ENCODE measurements at regions not wholly inside any gene's neighbourhood (a gene's known extent, or its start where the extent isn't known, plus 50 kb on each side); places are given as distances from the start of the nearest gene placed in this dataset.

DNA sequence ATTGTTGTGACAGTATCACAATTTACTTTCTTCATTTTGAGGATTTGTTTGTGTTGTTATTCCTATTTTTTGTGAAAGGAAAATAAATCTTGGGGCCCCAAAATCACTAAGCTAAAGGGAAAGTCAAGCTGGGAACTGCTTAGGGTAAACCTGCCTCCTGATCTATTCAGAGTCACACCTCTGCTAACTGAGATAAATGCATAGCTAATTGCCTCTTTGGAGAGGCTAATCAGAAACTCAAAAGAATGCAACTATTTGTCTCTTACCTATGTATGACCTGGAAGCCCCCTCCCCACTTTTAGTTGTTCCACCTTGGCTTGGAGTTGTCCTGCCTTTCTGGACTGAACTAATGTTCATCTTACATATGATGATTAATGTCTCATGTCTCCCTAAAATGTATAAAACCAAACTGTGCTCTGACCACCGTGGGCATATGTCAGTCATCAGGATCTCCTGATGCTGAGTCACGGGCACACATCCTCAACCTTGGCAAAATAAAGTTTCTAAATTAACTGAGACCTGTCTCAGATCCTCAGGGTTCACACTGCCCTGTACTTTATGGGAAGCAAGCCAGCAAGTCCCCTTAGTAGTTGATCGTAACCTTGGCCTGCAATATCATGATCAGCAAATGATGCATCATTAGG lies 523.2 kb upstream of the GOLIM4 start:
- Mint-ChIP-seq H3K9me3 (peaks cover 0 to 2% of the 10 kb centered on the region in 2 donors), H3K27ac (no peak overlapping the region), H3K27me3 (ENCODE audit: low read depth) (no peaks in the 10 kb centered on the region), H3K36me3 (ENCODE audit: insufficient read depth in 2 of 2) (no peaks in the 10 kb centered on the region), H3K4me3 (no peak overlapping the region), H3K4me1 (ENCODE audit: low read depth) (no peaks in the 10 kb centered on the region)
- DNase-seq (no peak), ATAC-seq (replicated peaks in 1 of 2) (no peak)

DNA sequence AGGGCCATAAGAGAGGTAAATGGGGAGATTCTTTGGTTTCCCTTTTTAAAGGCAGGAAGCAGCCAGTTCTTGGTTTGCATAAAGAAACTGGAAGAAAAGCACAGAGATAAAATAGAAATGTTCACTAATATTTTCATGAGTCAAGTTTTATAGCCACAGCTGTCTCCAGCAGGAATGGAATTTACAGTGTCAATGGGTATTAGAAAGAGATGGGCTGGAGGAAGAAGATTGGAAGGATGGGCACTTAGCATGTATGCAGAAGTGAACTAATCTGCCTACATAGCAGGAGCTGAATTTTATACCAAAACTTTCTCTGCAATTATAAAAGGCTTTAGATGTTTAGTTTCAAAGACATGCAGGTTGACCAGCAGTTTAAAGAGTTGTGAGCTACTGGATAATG lies 521.9 kb upstream of the GOLIM4 start:
- peaks cover 0 to 2% of the 10 kb centered on the region in 2 donors for H3K9me3 Mint-ChIP-seq
- no peaks in the 10 kb centered on the region for H3K4me1 Mint-ChIP-seq (ENCODE audit: low read depth)

DNA sequence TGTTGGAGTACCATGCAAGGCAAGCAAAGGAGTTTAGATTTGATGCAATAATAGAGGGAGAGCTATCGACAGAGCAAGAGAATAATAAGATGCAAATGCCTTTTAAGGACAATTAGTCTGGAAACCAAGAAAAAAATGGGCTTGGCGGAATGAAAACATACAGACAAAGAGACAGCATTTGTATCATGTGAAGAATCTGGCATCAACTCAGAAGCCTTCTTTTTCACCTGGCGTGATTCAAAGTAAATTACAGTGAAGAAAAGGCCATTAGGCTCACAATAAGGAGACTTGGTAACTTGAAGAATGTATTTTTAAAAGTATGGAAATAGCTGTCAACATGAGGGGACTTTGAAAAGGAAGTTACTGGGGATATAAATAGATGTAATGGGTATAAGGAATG lies 521.2 kb upstream of the GOLIM4 start:
- H3K4me3 Mint-ChIP-seq, result no peak overlapping the region
- H3K4me1 Mint-ChIP-seq (ENCODE audit: low read depth), result no peaks in the 10 kb centered on the region
- H3K36me3 Mint-ChIP-seq (ENCODE audit: insufficient read depth in 2 of 2), result no peaks in the 10 kb centered on the region
- H3K27me3 Mint-ChIP-seq (ENCODE audit: low read depth), result no peaks in the 10 kb centered on the region
- DNase-seq (no peak), ATAC-seq (replicated peaks in 1 of 2) (no peak)
- H3K27ac Mint-ChIP-seq, result no peak overlapping the region
- H3K9me3 Mint-ChIP-seq, result peaks cover 0 to 2% of the 10 kb centered on the region in 2 donors

More for the DNA sequence above, 521.9 kb upstream of the GOLIM4 start:
- Mint-ChIP-seq H3K27me3 (ENCODE audit: low read depth) (no peaks in the 10 kb centered on the region), H3K27ac (no peak overlapping the region), H3K36me3 (ENCODE audit: insufficient read depth in 2 of 2) (no peaks in the 10 kb centered on the region), H3K4me3 (no peak overlapping the region)
- DNase-seq (no peak), ATAC-seq (replicated peaks in 1 of 2) (no peak)

DNA sequence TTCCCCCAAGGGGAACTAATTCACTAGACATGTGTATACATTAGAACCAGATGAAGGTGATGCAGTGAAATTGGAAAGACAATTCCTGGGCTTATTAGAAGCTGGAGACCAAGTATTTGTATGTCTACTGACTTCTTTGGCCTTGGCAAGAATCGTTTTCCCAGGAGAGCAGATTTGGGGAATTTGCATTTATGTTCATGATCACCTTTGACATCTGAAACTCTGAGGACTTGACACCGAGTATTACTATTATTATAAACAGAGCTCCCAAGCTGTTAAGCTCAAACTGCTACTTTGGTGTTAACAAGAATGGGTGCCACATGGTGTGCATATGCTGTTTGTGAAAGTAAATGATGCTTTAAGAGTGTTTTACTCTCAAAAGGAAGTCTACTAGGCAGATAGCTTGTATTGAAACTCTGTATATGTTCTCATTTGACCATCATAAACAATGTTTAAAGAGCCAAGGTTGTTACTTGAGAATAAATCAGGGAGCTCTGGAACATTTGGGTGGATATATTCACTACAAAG lies 519.8 kb upstream of the GOLIM4 start:
- Mint-ChIP-seq H3K27ac (no peak overlapping the region), H3K27me3 (ENCODE audit: low read depth) (no peaks in the 10 kb centered on the region), H3K36me3 (ENCODE audit: insufficient read depth in 2 of 2) (no peaks in the 10 kb centered on the region), H3K9me3 (peaks cover 0 to 2% of the 10 kb centered on the region in 2 donors), H3K4me1 (ENCODE audit: low read depth) (no peaks in the 10 kb centered on the region), H3K4me3 (no peak overlapping the region)
- no peak for DNase-seq
- ATAC-seq (replicated peaks in 1 of 2), result no peak

DNA sequence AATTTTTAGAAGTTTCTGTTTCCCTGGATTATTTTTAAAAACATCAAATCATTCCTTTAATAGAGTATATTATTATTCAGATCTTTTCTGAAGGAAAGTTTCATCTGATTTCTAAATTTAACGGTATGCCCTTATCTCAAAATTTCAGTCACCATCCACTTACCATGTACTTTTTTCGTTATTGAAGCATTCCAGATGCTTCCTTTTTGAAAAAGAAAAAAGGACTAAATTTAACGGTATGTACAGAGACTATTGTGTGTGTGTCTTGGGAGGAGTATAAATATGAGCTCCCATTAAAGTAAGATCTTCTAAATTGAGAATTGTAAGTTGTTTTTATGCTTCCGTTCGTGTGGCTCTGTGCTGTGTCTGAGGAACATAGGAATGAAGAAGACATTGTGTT lies 517.4 kb upstream of the GOLIM4 start:
- DNase-seq, result no peak
- no peak overlapping the region for H3K4me3 Mint-ChIP-seq
- H3K27me3 Mint-ChIP-seq (ENCODE audit: low read depth), result no peaks in the 10 kb centered on the region
- peaks cover 0 to 2% of the 10 kb centered on the region in 2 donors for H3K9me3 Mint-ChIP-seq
- H3K27ac Mint-ChIP-seq, result no peak overlapping the region
- no peak for ATAC-seq (replicated peaks in 1 of 2)
- H3K36me3 Mint-ChIP-seq (ENCODE audit: insufficient read depth in 2 of 2), result no peaks in the 10 kb centered on the region
- no peaks in the 10 kb centered on the region for H3K4me1 Mint-ChIP-seq (ENCODE audit: low read depth)

DNA sequence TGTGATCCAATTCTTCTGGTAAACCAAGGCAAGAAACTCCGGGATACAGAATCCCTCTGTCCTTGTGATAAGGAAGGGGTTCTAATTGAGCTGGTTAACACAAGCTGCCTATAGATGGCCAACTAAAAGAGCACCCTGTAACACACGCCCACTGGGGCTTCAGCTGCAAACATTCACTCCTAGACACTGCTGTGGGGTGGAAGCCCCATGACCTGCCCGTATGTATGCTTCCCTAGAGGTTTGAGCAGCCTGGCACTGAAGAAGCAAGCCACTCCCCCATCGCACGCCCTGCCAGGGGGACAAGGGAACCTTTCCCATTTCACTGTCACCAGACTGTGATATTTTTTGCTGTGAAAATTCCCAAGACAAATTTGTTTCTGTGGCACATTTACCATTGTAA lies 516.9 kb upstream of the GOLIM4 start:
- no peak overlapping the region for H3K27ac Mint-ChIP-seq
- DNase-seq, result no peak
- H3K9me3 Mint-ChIP-seq, result peaks cover 0 to 2% of the 10 kb centered on the region in 2 donors
- H3K4me1 Mint-ChIP-seq (ENCODE audit: low read depth), result no peaks in the 10 kb centered on the region
- no peaks in the 10 kb centered on the region for H3K36me3 Mint-ChIP-seq (ENCODE audit: insufficient read depth in 2 of 2)
- no peak overlapping the region for H3K4me3 Mint-ChIP-seq
- H3K27me3 Mint-ChIP-seq (ENCODE audit: low read depth), result no peaks in the 10 kb centered on the region
- no peak for ATAC-seq (replicated peaks in 1 of 2)

DNA sequence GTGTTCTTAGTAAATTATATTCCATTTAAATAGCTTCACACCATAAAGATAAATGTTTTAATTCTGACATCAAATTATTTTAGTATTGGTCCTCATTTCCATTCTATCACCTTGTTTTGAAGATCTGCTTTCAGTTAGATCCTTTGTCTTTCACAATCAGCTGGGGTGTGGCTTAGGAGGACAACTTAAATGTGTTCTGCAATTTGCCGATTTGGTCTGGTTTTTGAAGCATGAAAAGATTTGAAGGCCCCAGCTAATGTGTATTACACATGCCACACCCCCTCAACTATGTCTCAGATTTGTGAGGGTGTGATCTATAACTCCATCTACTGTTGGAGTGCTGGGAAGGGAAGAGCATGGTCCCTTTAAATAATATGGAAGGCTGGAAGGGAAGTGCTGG lies 516.1 kb upstream of the GOLIM4 start:
- no peak overlapping the region for H3K4me3 Mint-ChIP-seq
- no peak for ATAC-seq (replicated peaks in 1 of 2)

DNA sequence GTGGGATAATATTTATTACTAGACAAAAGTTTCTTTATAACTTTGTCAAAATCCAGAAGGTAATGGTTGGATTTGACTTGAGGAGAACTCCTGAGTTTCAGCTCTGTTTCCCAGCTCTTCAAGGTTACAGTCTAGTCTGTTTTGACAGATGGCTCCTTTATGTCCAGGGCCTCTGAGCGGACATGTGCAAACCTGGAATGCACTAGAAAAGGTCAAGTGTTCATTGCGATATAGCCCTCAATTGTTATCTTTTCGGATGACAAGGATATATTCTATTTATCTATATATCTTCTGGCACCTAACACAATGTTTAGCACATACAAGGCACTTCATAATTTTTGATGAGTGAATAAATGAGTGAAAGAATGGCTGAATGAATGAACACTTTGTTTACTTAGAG lies 513.2 kb upstream of the GOLIM4 start:
- Mint-ChIP-seq H3K36me3 (ENCODE audit: insufficient read depth in 2 of 2) (no peaks in the 10 kb centered on the region), H3K9me3 (peaks cover 0 to 2% of the 10 kb centered on the region in 2 donors), H3K4me3 (no peak overlapping the region), H3K27ac (no peak overlapping the region), H3K27me3 (ENCODE audit: low read depth) (no peaks in the 10 kb centered on the region), H3K4me1 (ENCODE audit: low read depth) (no peaks in the 10 kb centered on the region)
- ATAC-seq (replicated peaks in 1 of 2) (no peak), DNase-seq (no peak)

More for the DNA sequence above, 516.1 kb upstream of the GOLIM4 start:
- Mint-ChIP-seq H3K4me1 (ENCODE audit: low read depth) (no peaks in the 10 kb centered on the region), H3K27ac (no peak overlapping the region), H3K36me3 (ENCODE audit: insufficient read depth in 2 of 2) (no peaks in the 10 kb centered on the region), H3K27me3 (ENCODE audit: low read depth) (no peaks in the 10 kb centered on the region), H3K9me3 (peaks cover 0 to 2% of the 10 kb centered on the region in 2 donors)
- DNase-seq, result no peak

DNA sequence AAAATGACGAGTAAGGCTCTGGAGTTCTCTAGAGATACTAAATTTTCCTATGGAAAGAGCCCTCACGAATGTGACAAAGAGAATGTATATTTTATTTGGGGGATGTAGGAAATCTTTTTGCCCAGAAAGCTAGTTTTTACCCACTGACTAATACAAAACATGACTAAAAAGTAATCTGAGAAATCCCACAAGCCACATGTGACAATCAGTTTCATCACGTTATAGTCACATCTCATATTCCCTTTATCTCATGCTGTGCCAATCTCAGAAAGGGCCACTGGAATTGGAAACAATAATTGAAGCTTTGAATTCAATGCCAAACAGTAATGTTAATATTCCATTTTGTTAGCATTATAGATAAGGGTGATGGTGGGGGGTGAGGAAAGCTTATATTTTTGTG lies 509.0 kb upstream of the GOLIM4 start:
- Mint-ChIP-seq H3K9me3 (no peaks in the 10 kb centered on the region), H3K4me1 (ENCODE audit: low read depth) (no peaks in the 10 kb centered on the region), H3K4me3 (no peak overlapping the region), H3K36me3 (ENCODE audit: insufficient read depth in 2 of 2) (no peaks in the 10 kb centered on the region), H3K27me3 (ENCODE audit: low read depth) (no peaks in the 10 kb centered on the region), H3K27ac (no peak overlapping the region)
- DNase-seq (no peak), ATAC-seq (replicated peaks in 1 of 2) (no peak)

DNA sequence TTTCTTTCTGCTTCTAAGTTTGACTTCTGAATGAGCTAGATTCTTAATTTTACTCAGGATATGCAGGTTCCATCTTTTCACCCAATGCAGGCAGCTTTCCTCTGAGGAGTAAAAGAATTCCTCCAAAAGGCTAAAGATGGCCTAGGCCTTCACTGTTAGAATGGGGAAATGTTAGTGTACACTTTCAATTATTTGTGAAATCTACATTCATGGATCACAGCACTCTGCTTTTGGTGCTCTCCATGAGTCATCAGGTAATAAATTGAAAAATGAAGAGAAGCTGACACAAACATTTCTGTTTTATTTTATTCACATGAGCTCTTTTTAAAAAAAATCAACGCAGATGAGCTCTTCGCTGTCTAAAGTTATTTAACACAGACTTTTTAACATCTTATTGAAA lies 502.5 kb upstream of the GOLIM4 start:
- Mint-ChIP-seq H3K9me3 (no peaks in the 10 kb centered on the region), H3K27ac (no peak overlapping the region), H3K4me3 (no peak overlapping the region), H3K27me3 (ENCODE audit: low read depth) (no peaks in the 10 kb centered on the region), H3K4me1 (ENCODE audit: low read depth) (no peaks in the 10 kb centered on the region), H3K36me3 (ENCODE audit: insufficient read depth in 2 of 2) (no peaks in the 10 kb centered on the region)
- DNase-seq (no peak), ATAC-seq (replicated peaks in 1 of 2) (no peak)

DNA sequence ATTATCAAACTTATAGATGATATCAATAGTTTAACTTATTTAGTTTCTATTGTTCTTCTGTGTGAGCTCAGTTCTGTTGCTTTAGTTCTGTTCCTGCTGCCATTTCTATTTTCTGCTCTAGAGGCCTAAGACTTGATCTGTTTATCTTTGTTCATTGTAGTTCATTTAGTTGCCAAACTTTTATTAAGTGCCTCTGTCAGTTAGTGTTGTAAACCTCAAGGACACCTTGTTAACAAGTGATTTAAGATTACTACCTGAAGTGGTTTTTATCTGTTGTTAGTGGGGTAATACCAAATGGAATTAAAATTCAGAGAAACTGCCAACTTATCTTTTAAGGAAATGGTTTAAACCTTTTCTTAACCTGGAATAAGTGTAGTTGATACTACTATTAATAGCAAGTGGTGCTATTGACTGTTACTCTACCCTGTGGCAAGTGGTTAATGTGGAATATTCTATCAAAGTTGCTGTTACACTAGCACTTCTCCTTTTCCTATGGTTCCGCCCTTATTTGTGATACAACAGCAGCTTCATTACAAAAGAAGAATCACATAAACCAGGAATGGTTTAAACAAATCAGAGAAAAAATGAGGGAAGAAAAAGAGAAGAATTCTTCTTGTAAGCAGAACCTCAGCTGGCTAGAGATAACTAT lies 500.6 kb upstream of the GOLIM4 start:
- Mint-ChIP-seq H3K27ac (no peak overlapping the region), H3K9me3 (no peaks in the 10 kb centered on the region)
- ATAC-seq (replicated peaks in 1 of 2), result no peak

DNA sequence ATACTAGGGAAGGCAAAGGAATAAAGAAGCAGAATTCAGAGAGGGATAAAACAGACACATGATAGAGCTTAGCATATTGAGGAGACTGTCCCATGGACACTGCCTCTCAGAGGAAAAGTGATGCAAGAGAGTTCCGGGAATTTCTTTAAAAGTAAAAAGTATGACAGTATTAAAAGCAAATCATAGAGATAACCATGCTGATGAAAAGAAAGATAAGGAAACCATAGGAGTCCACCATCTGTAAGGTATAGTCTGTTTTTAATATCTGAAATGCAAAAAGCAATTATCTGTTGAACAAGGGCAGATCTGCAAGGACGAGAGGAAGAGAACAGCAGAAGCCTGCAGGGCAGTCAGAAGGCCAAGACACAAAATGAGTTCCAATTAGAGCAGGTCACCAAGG lies 495.9 kb upstream of the GOLIM4 start:
- peaks cover 0 to 2% of the 10 kb centered on the region in 2 donors for H3K9me3 Mint-ChIP-seq
- no peak for ATAC-seq (replicated peaks in 1 of 2)
- no peak overlapping the region for H3K27ac Mint-ChIP-seq

More for the DNA sequence above, 500.6 kb upstream of the GOLIM4 start:
- Mint-ChIP-seq H3K27me3 (ENCODE audit: low read depth) (no peaks in the 10 kb centered on the region), H3K36me3 (ENCODE audit: insufficient read depth in 2 of 2) (no peaks in the 10 kb centered on the region), H3K4me3 (no peak overlapping the region), H3K4me1 (ENCODE audit: low read depth) (no peaks in the 10 kb centered on the region)
- no peak for DNase-seq

DNA sequence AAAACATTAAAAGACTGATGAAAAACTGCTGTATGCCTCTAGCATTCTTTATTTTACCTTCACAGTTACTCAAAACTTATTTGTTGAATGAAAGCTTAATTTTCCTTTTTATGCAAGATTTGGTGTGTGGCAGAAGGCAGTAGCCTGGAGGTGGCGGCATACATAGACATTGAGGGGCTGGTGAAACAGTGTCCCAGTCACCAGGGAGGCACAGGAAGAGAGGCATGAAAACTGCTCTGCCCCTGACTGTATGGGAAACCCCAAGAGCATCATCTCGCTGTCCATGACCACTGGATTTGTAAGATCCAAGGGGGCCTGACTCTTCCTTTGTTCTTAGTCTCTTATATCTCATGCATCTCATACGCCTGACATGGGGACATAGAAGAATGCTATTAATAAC lies 493.7 kb upstream of the GOLIM4 start:
- H3K27me3 Mint-ChIP-seq (ENCODE audit: low read depth), result no peaks in the 10 kb centered on the region
- DNase-seq, result no peak
- ATAC-seq (replicated peaks in 1 of 2), result no peak

More for the DNA sequence above, 495.9 kb upstream of the GOLIM4 start:
- no peak for DNase-seq
- Mint-ChIP-seq H3K4me1 (ENCODE audit: low read depth) (no peaks in the 10 kb centered on the region), H3K4me3 (no peak overlapping the region), H3K27me3 (ENCODE audit: low read depth) (no peaks in the 10 kb centered on the region), H3K36me3 (ENCODE audit: insufficient read depth in 2 of 2) (no peaks in the 10 kb centered on the region)

DNA sequence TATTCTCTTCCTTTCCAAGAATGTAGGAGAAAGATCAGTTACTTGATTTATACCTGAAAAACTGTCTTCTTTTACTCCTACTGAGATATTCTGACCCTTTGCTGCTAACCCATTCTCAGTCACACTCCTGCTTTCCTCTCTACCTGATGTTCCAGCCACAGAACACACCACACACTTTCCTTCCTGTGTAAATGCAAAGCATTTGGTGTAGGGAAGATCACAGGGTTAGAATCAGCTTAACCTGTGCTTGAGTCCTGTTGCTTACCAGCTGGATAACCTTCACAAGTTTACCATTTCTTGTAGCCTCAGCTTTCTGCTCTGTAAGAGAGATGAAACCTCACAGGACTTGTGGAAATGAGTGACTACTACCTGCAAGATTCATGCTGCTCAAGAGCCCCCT lies 489.8 kb upstream of the GOLIM4 start:
- Mint-ChIP-seq H3K27me3 (ENCODE audit: low read depth) (no peaks in the 10 kb centered on the region), H3K4me1 (ENCODE audit: low read depth) (no peaks in the 10 kb centered on the region), H3K4me3 (no peak overlapping the region), H3K36me3 (ENCODE audit: insufficient read depth in 2 of 2) (no peaks in the 10 kb centered on the region), H3K27ac (no peak overlapping the region), H3K9me3 (peaks cover 2 to 3% of the 10 kb centered on the region in 2 donors)
- DNase-seq (no peak), ATAC-seq (replicated peaks in 1 of 2) (no peak)

More for the DNA sequence above, 493.7 kb upstream of the GOLIM4 start:
- Mint-ChIP-seq H3K4me1 (ENCODE audit: low read depth) (no peaks in the 10 kb centered on the region), H3K27ac (no peak overlapping the region), H3K9me3 (peaks cover 2 to 3% of the 10 kb centered on the region in 2 donors), H3K4me3 (no peak overlapping the region), H3K36me3 (ENCODE audit: insufficient read depth in 2 of 2) (no peaks in the 10 kb centered on the region)

Data from activated T-cell treated with anti-CD3 and anti-CD28 coated beads, Interleukin-2, amount 50 U/mL, for 72 hours (primary cell).